SK-N-SH treated with all-trans-retinoic acid at 6 μM for 48 hours (cell line): ENCODE measurements at regions not wholly inside any gene's neighbourhood (a gene's known extent, or its start where the extent isn't known, plus 50 kb on each side); places are given as distances from the start of the nearest gene placed in this dataset.

Experiments
- ATAC-seq: fragments of 200-7000 bp; cut with Tn5 transposase; 3 replicates; pipeline ENCODE4 v1.9.1; 2020; ENCODE audit warnings: mild to moderate bottlenecking, moderate library complexity
- ARNTL ChIP-seq: fragments of 450-650 bp; formaldehyde crosslinking; IDR thresholded peaks from 2 replicates; pipeline ENCODE4 v1.5.0; 2020; ENCODE audit warnings: low read depth, mild to moderate bottlenecking, moderate library complexity, borderline replicate concordance
- BACH2 ChIP-seq: fragments of 250-450 bp; sonication (Bioruptor Pico); IDR thresholded peaks from 2 replicates; pipeline ENCODE4 v1.9.0; 2021; ENCODE audit warnings: mild to moderate bottlenecking, borderline replicate concordance
- CSDC2 ChIP-seq: fragments of 250-450 bp; sonication (Bioruptor Pico); IDR thresholded peaks from 2 replicates; pipeline ENCODE4 v1.5.0; 2020; ENCODE audit warnings: mild to moderate bottlenecking, moderate library complexity
- ESRRG ChIP-seq: fragments of 250-450 bp; sonication (Bioruptor Pico); IDR thresholded peaks from 2 replicates; pipeline ENCODE4 v1.6.1; 2021; ENCODE audit warnings: mild to moderate bottlenecking
- GLIS3 ChIP-seq: fragments of 250-450 bp; sonication (Bioruptor Pico); IDR thresholded peaks from 2 replicates; pipeline ENCODE4 v1.5.0; 2020; ENCODE audit warnings: mild to moderate bottlenecking, moderate library complexity
- ISL1 ChIP-seq: fragments of 250-450 bp; sonication (Bioruptor Pico); IDR thresholded peaks from 2 replicates; pipeline ENCODE4 v2.1.2; 2022; ENCODE audit warnings: mild to moderate bottlenecking, moderate library complexity
- OSR1 ChIP-seq: fragments of 250-450 bp; sonication (Bioruptor Pico); IDR thresholded peaks from 2 replicates; pipeline ENCODE4 v1.8.0; 2022; ENCODE audit warnings: moderate library complexity, mild to moderate bottlenecking, inconsistent platforms
- POU6F1 ChIP-seq: fragments of 250-450 bp; sonication (Bioruptor Pico); IDR thresholded peaks from 2 replicates; pipeline ENCODE4 v1.8.0; 2021; ENCODE audit warnings: low read depth, mild to moderate bottlenecking, moderate library complexity, borderline replicate concordance
- PPARA ChIP-seq: fragments of 250-450 bp; sonication (Bioruptor Pico); IDR thresholded peaks from 2 replicates; pipeline ENCODE4 v1.5.0; 2020; ENCODE audit warnings: mild to moderate bottlenecking, borderline replicate concordance
- RARB ChIP-seq: fragments of 250-450 bp; sonication (Bioruptor Pico); IDR thresholded peaks from 2 replicates; pipeline ENCODE4 v1.8.0; 2021; ENCODE audit warnings: mild to moderate bottlenecking, moderate library complexity
- SNAI2 ChIP-seq: fragments of 250-450 bp; sonication (Bioruptor Pico); IDR thresholded peaks from 2 replicates; pipeline ENCODE4 v1.5.0; 2020; ENCODE audit warnings: mild to moderate bottlenecking, moderate library complexity
- TCF4 ChIP-seq: fragments of 250-450 bp; sonication (Bioruptor Pico); IDR thresholded peaks from 2 replicates; pipeline ENCODE4 v1.8.0; 2021; ENCODE audit warnings: mild to moderate bottlenecking, moderate library complexity, borderline replicate concordance
- TOX ChIP-seq: fragments of 250-450 bp; sonication (Bioruptor Pico); IDR thresholded peaks from 2 replicates; pipeline ENCODE4 v1.8.0; 2021; ENCODE audit warnings: mild to moderate bottlenecking, moderate library complexity, borderline replicate concordance
- TSHZ2 ChIP-seq: fragments of 250-450 bp; sonication (Bioruptor Pico); IDR thresholded peaks from 2 replicates; pipeline ENCODE4 v1.5.0; 2020; ENCODE audit warnings: mild to moderate bottlenecking, moderate library complexity
- ZC3H10 ChIP-seq: fragments of 250-450 bp; sonication (Bioruptor Pico); IDR thresholded peaks from 2 replicates; pipeline ENCODE4 v1.5.1; 2021; ENCODE audit warnings: mild to moderate bottlenecking, moderate library complexity
- ZFP3 ChIP-seq: fragments of 250-450 bp; sonication (Bioruptor Pico); IDR thresholded peaks from 2 replicates; pipeline ENCODE4 v1.5.0; 2020; ENCODE audit warnings: mild to moderate bottlenecking, moderate library complexity
- ZFP30 ChIP-seq: fragments of 450-650 bp; formaldehyde crosslinking; IDR thresholded peaks from 2 replicates; pipeline ENCODE4 v1.5.0; 2022; ENCODE audit warnings: mild to moderate bottlenecking, moderate library complexity
- ZNF565 ChIP-seq: fragments of 450-650 bp; formaldehyde crosslinking; conservative IDR thresholded peaks from 2 replicates; pipeline ENCODE4 v1.5.0; 2020; ENCODE audit warnings: low read depth, mild to moderate bottlenecking, moderate library complexity
- ZNF70 ChIP-seq: fragments of 450-650 bp; formaldehyde crosslinking; IDR thresholded peaks from 2 replicates; pipeline ENCODE4 v1.5.0; 2020; ENCODE audit warnings: mild to moderate bottlenecking, moderate library complexity
- ZNF8 ChIP-seq: fragments of 450-650 bp; formaldehyde crosslinking; IDR thresholded peaks from 2 replicates; pipeline ENCODE4 v1.5.0; 2020; ENCODE audit warnings: mild to moderate bottlenecking, moderate library complexity
- TF ChIP-seq, protein P1 (sequence below): fragments of 250-450 bp; sonication (Bioruptor Pico); IDR thresholded peaks from 2 replicates; pipeline ENCODE4 v1.5.1; 2021; ENCODE audit warnings: mild to moderate bottlenecking, moderate library complexity
- TF ChIP-seq, protein P2 (sequence below): fragments of 250-450 bp; sonication (Bioruptor Pico); IDR thresholded peaks from 2 replicates; pipeline ENCODE4 v1.8.0; 2020; ENCODE audit warnings: mild to moderate bottlenecking, moderate library complexity, borderline replicate concordance
- TF ChIP-seq, protein P3 (sequence below): fragments of 250-450 bp; sonication (Bioruptor Pico); IDR thresholded peaks from 2 replicates; pipeline ENCODE4 v1.5.1; 2020; ENCODE audit warnings: low read depth, mild to moderate bottlenecking, moderate library complexity

DNA sequence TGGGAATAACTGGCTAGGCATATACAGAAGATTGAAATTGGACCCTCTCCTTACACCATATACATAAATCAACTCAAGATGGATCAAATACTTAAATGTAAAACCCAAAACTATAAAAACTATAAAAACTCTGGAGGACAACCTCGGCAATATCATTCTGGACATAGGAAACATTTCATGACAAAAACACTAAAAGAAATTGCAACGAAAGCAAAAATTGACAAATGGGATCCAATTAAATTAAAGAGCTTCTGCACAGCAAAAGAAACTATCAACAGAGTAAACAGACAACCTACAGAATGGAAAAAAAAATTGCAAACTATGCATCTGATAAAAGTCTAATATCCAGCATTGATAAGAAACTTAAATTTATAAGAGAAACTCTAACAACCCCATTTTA is 503.7 kb upstream of the C16orf82 start (continued):
- no peak for TF ChIP-seq TSHZ2
- no peak for TF ChIP-seq PPARA (CRISPR knock-in tag)
- no peak for TF ChIP-seq ZNF8 (CRISPR knock-in tag)
- TF ChIP-seq ISL1 (CRISPR knock-in tag) = no peak
- TF ChIP-seq ZFP3 = no peak

GRCh38 chr16:26567356-26567755 is 499.4 kb upstream of the C16orf82 start:
- TF ChIP-seq TSHZ2 (no peak), TCF4 (CRISPR knock-in tag) (no peak), OSR1 (CRISPR knock-in tag) (no peak), ARNTL (CRISPR knock-in tag) (no peak), ZNF70 (CRISPR knock-in tag) (no peak), POU6F1 (CRISPR knock-in tag) (no peak), PPARA (CRISPR knock-in tag) (no peak), ZC3H10 (no peak), ZNF8 (CRISPR knock-in tag) (no peak), RARB (CRISPR knock-in tag) (no peak), ESRRG (no peak), TOX (CRISPR knock-in tag) (no peak), GLIS3 (no peak)
- TF ChIP-seq, protein P1, sequence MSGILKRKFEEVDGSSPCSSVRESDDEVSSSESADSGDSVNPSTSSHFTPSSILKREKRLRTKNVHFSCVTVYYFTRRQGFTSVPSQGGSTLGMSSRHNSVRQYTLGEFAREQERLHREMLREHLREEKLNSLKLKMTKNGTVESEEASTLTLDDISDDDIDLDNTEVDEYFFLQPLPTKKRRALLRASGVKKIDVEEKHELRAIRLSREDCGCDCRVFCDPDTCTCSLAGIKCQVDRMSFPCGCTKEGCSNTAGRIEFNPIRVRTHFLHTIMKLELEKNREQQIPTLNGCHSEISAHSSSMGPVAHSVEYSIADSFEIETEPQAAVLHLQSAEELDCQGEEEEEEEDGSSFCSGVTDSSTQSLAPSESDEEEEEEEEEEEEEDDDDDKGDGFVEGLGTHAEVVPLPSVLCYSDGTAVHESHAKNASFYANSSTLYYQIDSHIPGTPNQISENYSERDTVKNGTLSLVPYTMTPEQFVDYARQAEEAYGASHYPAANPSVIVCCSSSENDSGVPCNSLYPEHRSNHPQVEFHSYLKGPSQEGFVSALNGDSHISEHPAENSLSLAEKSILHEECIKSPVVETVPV (CRISPR knock-in tag) = no peak
- TF ChIP-seq, protein P2, sequence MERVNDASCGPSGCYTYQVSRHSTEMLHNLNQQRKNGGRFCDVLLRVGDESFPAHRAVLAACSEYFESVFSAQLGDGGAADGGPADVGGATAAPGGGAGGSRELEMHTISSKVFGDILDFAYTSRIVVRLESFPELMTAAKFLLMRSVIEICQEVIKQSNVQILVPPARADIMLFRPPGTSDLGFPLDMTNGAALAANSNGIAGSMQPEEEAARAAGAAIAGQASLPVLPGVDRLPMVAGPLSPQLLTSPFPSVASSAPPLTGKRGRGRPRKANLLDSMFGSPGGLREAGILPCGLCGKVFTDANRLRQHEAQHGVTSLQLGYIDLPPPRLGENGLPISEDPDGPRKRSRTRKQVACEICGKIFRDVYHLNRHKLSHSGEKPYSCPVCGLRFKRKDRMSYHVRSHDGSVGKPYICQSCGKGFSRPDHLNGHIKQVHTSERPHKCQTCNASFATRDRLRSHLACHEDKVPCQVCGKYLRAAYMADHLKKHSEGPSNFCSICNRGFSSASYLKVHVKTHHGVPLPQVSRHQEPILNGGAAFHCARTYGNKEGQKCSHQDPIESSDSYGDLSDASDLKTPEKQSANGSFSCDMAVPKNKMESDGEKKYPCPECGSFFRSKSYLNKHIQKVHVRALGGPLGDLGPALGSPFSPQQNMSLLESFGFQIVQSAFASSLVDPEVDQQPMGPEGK = no peak
- TF ChIP-seq, protein P3, sequence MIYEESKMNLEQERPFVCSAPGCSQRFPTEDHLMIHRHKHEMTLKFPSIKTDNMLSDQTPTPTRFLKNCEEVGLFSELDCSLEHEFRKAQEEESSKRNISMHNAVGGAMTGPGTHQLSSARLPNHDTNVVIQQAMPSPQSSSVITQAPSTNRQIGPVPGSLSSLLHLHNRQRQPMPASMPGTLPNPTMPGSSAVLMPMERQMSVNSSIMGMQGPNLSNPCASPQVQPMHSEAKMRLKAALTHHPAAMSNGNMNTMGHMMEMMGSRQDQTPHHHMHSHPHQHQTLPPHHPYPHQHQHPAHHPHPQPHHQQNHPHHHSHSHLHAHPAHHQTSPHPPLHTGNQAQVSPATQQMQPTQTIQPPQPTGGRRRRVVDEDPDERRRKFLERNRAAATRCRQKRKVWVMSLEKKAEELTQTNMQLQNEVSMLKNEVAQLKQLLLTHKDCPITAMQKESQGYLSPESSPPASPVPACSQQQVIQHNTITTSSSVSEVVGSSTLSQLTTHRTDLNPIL (CRISPR knock-in tag) = no peak
- no peak for ATAC-seq

- ATAC-seq = no peak
- no peak for TF ChIP-seq CSDC2 (CRISPR knock-in tag)
- no peak for TF ChIP-seq TCF4 (CRISPR knock-in tag)
- TF ChIP-seq, protein P3 (CRISPR knock-in tag) = no peak
- no peak for TF ChIP-seq ZFP3
- TF ChIP-seq RARB (CRISPR knock-in tag) = no peak
- TF ChIP-seq ZNF565 (CRISPR knock-in tag) = no peak
- TF ChIP-seq ZNF8 (CRISPR knock-in tag) = no peak
- TF ChIP-seq ZFP30 (CRISPR knock-in tag) = no peak
- no peak for TF ChIP-seq ESRRG
- TF ChIP-seq, protein P2 = no peak
- TF ChIP-seq OSR1 (CRISPR knock-in tag) = no peak
- TF ChIP-seq ARNTL (CRISPR knock-in tag) = no peak
- no peak for TF ChIP-seq ZC3H10
- TF ChIP-seq ZNF70 (CRISPR knock-in tag) = no peak
- no peak for TF ChIP-seq ISL1 (CRISPR knock-in tag)
- no peak for TF ChIP-seq SNAI2 (CRISPR knock-in tag)
- TF ChIP-seq BACH2 (CRISPR knock-in tag) = no peak
These were observed 496.9 kb upstream of the C16orf82 start for GRCh38 chr16:26569793-26570192.
